ENCODE measurements at regions not wholly inside any gene's neighbourhood (a gene's known extent, or its start where the extent isn't known, plus 50 kb on each side); places are given as distances from the start of the nearest gene placed in this dataset.
"Not testable (repeated sequence)": the region's sequence is repeated elsewhere in the genome, so short reads cannot be mapped to it uniquely, and the experiment has no call there.

DNA sequence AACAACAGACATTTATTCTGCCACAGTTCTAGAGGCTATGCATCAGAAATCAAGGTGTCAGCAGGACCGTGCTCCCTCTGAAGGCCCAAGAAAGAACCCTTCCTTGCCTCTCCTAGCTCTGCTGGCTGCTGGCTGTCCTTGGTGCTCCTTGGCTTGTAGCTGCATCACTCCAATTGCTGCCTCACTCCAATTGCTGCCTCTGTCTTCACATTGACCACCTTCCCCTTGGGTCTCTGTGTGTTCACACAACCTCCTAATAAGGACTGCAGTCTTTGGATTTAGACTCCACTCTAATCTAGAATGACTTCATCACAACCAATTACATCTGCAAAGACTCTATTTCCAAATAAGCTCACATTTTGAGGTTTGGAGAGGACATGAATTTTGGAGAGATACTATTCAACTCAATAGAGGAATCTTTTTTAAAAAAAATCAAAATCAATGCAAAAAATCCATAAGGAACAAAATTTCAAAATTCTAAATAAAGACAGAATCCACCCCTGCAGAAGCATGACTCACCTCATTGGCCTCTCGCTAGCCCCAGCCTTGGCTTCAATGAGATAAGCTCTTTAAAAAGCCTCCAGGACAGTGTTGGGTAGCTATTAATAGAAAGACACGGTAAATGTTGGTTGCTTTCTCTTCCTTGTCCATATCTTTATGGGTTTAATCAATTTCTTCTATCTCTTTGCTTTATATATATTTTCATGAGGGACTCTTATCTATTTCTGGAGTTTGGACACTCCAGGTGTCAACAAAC, 267.6 kb upstream of the MGAT5 start:
- DNase-seq: no peak

DNA sequence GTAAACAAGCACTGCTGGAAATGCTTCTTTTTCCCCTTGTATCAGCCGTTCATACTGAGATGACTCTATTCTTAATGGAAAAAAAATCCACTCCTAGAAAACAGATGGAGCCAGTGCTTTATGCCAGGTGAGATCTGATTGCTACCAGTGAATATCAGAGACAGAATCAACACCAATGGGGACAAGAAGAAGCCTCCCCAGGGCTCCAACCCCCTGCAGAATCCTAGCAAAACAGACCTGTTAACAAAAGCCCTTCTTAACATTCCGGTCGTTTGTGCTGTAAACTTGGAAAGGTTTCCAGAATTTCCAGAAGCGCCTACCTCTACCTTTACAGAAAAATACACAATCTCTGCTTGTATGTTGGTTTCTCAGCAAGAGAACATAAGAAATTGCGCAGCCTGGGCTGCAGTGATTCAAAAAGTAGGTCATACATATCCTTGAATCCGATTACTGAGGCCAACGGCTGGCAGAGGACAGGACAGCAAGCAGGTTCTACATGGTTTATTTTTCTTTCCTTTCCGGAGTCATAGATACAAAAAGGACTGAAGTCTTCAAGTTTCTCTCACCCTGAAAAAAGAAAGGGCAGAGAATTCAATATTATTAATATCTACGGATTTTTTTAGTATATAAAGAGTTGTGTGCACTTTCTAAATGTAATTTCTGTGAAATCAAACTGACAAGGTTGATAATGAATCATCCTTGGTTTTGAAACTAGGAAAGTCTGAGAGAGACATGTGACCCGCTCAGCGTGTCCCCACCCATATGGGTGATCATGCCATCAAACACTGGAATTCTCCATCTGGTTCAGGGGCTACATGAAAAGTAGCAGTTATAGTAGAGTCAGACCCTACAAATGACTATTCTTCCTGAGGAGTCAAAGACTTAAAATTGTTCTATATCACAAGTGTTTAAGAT, 266.7 kb upstream of the MGAT5 start:
- DNase-seq: no peak

DNA sequence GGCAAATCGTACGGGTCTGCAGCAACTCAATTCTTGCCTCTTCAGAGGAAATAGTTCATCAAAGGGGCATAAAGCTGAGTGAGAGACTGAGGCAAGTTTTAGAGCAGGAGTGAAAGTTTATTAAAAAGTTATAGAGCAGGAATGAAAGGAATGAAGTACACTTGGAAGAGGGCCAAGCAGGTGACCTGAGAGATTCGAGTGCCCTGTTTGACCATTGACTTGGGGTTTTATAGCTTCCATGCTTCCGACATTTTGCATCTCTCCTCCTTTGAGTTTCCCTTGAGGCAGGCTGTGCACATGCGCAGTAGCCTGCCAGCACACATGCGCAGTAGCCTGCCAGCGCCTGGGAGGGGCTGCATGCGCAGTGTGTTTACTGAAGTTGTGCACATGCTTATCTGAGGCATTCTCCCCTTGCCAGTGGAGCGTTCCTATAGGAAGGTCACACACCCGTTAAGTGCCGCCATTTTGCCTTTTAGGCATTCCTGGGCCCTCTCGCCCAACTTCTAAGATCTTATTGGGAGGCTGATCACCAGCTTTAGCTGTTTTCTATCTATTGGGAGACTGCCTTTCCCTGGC, 265.5 kb upstream of the MGAT5 start:
- no peak for DNase-seq

DNA sequence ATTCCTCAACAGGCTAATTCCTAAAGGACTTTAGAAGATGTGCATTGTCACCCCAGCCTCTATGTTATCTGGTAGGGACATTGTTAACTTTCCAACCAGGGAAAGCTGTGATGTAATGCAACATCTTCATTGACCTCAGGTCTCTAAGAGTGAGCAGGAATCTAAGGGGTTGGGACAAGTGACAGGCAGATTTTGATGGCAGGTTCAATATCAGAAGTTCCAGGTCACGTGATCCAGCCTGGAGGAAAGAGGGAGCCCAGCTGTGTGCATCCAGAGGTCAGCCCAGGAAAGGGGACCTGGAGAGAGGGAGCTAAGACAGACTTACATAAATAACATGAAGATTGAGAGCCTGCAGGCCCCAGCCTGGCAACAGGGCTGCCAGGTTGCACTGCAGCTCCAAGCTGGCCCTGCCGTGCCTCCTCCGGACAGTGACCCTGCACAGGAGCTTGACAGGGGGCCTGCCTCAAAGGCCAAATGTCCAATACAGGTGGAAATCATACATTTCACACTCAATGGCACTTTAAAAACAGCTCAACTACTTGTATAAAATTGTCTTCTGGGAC, 262.2 kb upstream of the MGAT5 start:
- no peak for DNase-seq

DNA sequence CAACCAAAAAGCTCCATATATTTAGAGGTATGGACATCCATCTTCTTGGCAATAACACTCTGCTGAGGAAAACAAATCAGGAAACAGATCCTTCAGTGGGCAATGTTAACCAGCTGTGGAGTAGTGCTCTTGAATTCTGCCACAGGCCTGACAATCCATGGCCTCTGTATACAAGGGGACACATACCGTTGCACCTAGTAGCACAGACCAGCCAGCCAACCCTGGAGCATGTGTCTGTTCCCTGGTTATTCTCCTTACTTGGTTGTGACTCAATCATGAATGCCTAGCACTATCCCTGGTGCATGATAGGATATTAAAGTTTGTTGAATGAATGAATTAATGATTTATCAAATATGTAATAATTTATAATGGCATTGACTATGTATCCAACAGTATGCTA, 261.4 kb upstream of the MGAT5 start:
- DNase-seq: no peak

DNA sequence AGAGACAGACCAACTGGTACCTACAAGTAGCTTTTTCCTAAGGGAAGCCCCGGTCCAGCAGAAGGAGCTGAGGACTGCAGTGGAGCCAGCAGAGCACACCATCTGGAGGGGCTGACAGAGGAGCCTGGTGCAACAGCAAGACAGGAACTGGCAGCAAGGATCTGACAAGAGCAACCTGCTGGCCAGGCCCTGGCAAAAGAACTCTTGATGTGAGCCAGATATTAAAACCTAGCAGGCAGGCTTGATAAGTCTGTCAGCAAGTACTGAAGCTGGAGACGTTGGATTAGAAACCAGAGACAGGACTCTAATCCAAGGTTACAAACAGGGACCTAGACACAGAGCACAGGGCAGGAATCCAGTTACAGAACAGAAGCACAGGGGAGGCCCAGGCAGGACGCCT, 260.7 kb upstream of the MGAT5 start:
- DNase-seq: no peak

DNA sequence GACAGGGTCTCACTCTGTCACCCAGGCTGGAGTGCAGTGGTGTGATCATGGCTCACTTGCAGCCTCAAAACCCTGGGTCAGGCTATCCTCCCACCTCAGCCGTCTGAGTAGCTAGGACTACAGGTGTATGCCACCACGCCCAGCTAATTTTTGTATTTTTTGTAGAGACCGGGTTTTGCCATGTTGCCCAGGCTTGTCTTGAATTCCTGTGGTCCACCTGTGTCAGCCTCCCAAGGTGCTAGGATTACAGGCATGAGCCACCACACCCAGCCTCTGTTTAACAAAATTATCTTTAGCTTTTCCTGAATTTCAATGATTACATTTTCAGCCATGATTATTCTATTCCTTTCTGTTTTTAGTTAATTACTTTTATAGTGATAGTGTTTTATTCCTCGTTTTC, 255.1 kb upstream of the MGAT5 start:
- DNase-seq: not testable (repeated sequence)

DNA sequence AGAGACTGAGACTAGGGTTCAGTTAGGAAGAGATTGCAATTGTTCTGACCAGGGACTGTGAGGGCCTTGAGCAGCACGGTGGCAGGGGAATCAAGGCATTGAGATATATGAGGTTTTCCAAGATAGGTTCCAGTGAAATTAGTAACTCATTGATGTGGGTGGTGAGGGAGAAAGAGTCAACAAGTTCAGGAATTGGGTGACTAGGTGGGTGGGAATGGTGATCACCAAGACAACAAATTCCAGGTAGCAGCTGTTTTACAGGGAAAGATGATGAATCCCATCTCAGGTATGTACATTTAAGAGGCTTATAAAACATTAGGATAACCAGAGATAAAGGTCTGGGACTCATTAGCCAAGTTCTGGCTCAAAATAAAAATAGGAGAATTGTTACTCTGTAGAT, 251.5 kb upstream of the MGAT5 start:
- no peak for DNase-seq

DNA sequence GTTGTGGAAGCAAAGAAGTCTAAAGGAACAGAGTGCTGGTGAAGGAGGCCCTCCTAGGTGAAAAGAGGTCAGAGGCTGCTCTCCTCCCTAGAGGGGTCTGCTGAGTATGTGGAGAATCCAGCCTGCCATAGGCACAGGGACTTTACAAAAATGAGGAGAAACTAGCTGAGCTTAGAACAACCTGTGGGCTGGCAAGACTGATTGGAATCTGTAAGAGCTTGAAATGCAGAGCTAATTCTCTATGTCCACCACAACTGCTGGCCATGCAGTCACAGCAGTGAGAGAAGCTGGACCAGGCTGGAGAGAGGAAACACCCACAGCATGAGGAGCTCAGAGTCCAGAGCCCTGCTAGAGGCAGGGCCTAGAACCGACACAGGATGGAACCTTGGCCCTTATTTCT, 251.0 kb upstream of the MGAT5 start:
- no peak for DNase-seq

DNA sequence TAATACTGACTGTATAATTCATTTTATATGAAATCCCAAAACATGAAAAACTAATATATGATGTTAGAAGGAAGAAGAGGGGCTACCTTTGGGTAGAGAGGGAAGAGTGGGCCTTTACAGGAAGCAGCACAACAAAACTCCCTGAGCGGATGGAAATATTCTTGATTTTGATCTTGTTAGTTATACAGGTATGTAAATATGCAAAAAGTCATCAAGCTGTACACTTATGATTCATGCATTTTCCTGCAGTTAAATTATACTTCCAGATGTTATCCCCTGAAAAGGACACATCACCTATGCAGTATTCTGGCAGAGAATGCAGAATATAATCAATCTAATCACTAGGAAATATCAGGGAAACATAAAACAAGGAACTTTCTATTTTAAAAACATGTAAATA, 249.4 kb upstream of the MGAT5 start:
- DNase-seq: no peak

DNA sequence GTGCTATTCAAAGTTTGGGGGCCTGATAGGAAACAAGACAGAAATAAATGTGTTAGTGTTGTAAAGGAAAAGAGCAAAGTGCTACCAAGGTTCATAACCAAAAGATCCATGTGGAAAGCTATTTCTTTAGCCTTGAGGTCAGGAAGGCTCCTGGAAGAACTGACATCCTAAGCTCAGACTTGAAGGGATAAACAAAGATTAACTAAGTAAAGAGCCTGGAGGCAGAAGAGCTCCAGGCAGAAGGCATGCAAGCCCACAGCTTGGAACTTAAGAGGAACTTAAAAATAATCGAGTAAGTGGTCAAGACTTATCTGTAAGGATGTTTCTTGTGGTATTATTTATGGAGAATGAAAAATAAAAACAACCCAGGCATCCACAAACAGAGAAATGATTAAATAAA, 245.0 kb upstream of the MGAT5 start:
- no peak for DNase-seq

DNA sequence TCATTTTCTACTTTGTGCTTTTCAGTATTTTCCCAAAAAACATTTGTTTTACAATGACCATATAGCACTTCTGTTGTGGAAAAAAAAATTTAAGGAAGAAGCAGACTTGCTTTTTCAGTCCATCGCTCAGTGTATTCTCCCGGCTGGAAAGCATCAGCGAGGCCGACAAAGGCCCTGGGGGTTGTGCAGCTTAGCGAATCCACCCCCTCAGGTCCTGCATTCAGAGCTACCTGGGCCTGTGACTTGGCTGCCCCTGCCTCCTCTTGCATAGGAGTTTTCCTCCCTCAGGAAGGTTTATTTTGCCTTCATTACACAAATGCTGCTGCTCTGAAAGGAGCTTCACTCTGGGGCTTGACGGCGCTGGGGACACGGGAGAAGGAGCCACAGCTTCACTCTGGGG, 244.4 kb upstream of the MGAT5 start:
- no peak for DNase-seq

DNA sequence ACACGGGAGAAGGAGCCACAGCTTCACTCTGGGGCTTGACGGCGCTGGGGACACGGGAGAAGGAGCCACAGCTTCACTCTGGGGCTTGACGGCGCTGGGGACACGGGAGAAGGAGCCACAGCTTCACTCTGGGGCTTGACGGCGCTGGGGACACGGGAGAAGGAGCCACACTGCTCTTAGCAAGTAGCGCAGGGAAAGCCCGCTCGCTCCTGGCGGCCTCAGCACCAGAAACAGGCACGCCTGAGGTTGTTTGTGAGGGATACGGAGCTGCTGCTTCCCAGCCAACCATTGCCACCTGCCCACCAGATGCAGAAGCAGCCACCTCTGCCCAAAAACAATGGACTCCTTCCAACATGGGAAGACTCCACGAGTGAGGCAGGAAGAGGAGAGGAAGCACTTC, 244.0 kb upstream of the MGAT5 start:
- DNase-seq: not testable (repeated sequence)

DNA sequence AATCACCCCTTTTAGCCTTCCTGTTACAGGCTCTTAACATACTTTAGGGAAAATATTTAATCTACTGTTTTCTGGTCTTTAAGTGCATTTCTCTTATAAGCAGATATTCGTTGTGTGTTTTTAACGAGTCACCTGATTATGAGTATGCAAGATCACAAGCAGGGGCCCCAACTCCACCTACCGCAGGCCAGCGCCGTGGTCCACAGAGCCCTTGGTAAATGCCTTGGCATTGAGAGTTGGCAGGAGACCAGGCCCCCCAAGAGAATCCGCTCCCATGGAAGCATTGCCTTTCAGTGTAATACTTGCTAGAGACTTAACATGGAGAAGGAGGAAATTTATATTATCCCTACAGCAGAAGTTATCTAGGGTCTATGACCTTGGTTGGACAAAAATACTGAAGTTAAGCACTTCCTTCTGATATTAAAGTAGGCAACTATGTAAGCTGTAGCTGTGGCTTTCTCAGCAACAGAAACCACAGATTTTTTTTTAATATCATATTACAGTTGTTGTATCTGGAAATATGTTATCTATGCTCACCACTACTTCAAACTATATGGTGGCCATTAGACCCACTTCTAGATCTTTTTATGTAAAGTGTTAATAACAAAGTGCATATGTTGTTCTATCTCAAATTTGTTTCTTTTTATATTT, 241.8 kb upstream of the MGAT5 start:
- DNase-seq: peak in 1 of 2 experiments; percentile 15

DNA sequence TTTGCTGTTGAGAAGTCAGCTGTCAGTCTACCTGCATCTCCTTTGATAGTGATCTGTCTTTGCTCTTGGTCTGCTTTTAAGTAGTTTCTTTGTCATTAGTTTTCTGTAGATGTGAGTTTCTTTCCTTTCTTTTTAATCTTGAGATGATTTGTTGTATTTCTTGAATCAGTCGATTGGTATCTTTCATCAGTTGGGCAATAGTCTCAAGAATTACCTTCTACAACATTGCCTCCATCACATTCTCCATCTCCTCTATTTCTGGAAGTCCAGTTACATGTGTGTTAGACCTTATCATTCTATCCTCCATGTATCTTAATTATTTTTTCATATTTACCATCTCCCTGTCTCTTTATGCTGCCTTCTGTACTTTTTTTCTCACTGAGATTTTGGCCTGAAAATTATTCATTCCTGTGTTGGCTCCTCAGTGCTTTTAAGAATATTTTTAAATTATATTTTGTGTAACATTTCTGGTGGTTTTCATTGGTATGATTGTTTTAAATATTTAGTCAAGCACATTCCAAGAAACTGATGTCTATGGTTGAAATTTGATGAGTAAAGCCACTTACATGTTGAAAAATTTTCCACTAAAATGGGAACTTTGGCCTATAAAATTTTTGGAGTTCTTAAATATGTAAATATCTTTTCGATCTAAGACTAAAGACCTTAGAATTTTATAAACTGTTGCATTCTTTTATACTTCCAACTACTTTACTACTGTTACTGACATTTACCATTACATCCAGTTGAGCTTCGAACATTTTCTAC, 239.5 kb upstream of the MGAT5 start:
- DNase-seq: no peak

DNA sequence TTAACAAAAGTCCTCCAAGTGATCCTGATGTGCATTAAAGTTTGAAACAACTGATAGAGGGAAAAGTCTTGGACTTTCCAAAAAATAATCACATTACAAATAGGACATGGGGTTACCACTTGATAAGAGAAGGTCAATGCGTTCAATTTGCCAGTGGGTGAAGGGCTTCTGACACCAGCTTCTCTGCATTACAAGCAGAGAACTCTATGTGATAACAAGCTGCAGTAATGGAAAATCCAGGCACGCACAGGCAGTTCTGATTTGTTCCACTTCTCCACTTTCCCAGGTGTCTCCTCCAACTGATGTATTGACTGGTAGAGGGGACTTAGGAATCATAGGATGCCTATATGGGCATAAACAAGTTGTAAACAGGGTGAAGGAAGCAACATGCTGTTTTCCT, 234.0 kb upstream of the MGAT5 start:
- no peak for DNase-seq

DNA sequence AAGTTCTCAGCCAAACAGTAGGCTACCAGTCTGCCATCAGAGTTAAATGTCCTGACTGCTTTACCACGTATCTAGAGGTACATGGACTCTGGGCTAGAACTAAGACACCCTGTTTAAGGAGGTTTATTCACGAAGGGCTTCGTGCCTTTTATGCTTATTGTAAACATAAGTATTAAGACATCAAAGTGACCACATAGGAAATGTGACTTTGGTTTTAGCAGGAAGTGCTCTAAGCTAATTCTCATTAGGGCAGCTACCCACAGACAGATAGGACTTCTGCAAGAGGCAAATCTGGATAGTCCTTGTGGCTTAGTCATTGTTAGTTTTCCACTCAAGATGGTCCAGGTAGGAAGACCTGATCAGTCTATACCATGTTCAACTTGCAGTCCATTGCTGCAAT, 233.3 kb upstream of the MGAT5 start:
- DNase-seq: no peak

DNA sequence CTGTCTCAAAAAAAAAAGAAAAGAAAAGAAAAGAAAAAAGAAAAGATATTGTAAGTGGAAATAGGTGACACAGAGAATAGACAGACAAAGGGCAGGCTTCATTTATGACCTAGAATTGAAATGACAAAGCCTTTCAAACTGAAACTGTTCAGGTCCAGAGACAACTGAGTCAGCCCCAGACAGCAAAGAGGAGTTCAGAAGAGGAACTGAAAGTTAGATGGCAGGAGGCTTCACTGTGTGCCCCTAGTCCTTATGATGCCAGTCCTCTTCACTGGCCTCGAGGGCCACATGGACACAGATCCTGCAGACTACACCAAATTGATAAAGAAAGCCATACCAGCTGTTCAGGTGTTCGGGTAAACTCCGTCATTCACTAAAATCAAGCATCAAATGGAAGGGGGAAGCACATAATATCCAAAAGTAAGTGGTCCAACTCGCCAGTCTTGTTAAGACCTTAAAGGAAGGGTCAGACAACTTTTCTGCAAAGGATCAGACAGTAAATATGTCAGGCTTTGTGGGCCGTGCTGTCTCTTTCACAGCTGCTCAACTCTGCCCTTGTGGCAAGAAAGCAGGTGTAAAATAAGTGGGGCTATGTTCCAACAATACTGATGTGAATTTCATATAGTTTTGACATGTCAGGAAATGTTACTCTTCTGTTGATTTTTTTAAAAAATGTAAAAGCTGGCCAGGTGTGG, 231.9 kb upstream of the MGAT5 start:
- no peak for DNase-seq

DNA sequence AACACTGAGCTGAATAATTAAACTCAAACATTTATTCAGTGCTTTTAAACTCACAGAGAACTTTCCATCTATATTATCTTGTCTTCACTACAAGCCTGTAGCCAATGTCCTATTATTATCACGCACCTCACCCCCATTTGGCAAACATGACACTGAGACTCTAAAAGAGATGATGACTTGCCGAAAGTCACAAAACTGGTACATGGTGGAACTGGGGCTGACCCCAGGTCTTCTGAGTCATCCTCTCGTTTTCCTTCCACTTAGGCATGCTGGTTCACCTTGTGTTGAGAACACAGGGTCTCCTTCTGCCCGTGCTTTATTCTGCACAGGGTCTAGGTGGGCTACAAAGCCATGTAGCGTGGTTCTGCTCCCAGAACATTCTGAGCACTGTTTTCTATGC, 230.0 kb upstream of the MGAT5 start:
- no peak for DNase-seq

DNA sequence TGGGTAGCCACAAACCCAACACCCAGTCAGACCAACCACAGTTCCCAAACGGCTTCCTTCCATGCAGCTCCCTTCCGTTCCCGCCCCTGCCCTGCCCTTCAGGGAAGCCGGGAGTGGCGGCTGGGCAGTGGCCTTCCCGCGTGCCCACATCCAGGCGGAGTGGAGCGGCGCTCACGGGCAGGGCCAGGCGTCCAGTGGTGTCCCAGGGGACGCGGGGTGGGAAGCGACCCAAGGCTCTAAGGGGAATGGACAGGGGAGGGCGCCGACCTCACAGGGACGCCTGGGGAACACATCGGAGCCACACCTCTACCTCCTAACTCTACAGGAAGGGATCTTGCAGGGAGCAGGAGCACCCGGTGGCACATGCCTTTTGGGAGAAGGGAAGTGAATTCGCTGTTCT, 225.9 kb upstream of the MGAT5 start:
- DNase-seq: no peak

DNA sequence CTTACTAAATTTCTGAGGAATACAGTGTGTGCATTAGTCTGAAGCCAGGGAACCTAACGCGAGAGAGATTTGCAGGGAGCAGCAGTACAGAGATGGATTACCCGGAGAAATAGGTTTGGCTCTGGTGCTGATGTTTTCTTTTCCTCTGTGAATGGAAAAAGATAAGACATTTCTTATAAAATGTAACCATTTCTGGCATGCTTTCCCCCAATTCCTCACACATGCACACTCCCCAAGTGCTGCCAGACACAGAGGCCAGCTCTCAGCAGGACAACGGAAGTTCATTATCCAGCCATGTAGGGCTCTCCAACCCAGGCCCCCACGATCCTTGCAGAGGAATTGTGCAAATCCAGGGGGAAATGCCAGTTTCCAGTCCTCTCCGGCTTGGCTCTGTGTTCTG, 224.5 kb upstream of the MGAT5 start:
- no peak for DNase-seq

DNA sequence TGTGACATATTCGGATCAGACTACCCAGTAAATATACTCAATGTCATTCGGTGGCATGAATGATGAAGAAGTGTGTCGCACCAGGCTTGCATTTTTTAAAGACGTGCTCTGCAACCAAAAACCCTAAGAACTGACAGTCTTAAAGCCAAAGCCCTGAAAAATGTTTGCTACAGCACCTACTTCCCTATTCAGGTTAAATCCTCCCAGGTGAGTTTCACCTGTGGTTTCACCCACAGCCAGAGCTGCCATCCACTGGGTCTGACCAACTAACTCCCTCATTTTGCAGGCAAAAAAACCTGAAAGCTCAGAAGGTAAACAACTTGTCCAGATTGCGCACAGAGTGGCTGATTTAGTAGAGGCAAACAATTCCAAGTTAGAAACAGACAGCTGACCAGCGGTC, 222.3 kb upstream of the MGAT5 start:
- DNase-seq: no peak
